ENCODE measurements at regions not wholly inside any gene's neighbourhood (a gene's known extent, or its start where the extent isn't known, plus 50 kb on each side); places are given as distances from the start of the nearest gene placed in this dataset.

DNA sequence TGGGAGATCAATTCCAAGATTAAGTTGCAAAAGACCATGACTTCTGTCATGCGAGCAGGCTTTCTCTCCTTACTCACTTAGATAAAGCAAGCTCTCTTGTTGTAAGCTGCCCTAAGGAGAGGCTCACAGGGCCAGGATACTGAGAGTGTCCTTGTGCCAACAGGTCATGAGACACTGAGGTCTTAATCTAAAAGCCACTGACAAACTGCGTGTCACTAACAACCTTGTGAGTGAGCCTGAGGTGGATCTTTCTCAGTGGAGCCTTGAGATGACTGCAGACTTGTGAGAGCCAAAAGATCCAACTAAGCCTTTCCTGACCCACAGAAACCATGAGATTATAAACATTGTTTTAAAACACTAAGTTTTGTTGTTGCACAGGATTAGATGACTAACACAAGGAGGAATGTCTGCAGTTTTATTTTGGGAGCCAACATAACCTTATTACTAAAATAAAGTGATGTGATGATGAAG lies 170.5 kb downstream of the SLC39A8 start:
- TF ChIP-seq, protein P1, sequence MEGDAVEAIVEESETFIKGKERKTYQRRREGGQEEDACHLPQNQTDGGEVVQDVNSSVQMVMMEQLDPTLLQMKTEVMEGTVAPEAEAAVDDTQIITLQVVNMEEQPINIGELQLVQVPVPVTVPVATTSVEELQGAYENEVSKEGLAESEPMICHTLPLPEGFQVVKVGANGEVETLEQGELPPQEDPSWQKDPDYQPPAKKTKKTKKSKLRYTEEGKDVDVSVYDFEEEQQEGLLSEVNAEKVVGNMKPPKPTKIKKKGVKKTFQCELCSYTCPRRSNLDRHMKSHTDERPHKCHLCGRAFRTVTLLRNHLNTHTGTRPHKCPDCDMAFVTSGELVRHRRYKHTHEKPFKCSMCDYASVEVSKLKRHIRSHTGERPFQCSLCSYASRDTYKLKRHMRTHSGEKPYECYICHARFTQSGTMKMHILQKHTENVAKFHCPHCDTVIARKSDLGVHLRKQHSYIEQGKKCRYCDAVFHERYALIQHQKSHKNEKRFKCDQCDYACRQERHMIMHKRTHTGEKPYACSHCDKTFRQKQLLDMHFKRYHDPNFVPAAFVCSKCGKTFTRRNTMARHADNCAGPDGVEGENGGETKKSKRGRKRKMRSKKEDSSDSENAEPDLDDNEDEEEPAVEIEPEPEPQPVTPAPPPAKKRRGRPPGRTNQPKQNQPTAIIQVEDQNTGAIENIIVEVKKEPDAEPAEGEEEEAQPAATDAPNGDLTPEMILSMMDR (conservative IDR thresholded peaks at IDR 0.05; ENCODE audit: low read length): no peak
- no peak for TF ChIP-seq EZH2phosphoT487 (IDR thresholded peaks at IDR 0.05; ENCODE audit: borderline replicate concordance, low read depth, low read length)

All from OCI-LY7 (cell line).